Keratinocyte (primary cell): ENCODE measurements at regions not wholly inside any gene's neighbourhood (a gene's known extent, or its start where the extent isn't known, plus 50 kb on each side); places are given as distances from the start of the nearest gene placed in this dataset.

Source experiments
- EZH2 ChIP-seq: IDR thresholded peaks from one replicate; pipeline ENCODE4 v1.6.1; 2012; ENCODE audit warnings: inconsistent platforms, mild to moderate bottlenecking, low read length, moderate library complexity
- TF ChIP-seq, protein P1 (sequence below), 3 experiments: IDR thresholded peaks in 1 of 3; conservative IDR thresholded peaks in 1 of 3; optimal IDR thresholded peaks in 1 of 3; 2 replicates in 2 of 3; 3 replicates in 1 of 3; pipeline versions ENCODE3 to v1.5.1; 2011; ENCODE audit warnings: low read length in 3 of 3, mild to moderate bottlenecking in 3 of 3, moderate library complexity in 2 of 3, control low read depth in 1 of 3, inconsistent platforms in 1 of 3; ENCODE audit not compliant: insufficient read depth in 2 of 3; ENCODE audit errors: extremely low read depth in 1 of 3

DNA sequence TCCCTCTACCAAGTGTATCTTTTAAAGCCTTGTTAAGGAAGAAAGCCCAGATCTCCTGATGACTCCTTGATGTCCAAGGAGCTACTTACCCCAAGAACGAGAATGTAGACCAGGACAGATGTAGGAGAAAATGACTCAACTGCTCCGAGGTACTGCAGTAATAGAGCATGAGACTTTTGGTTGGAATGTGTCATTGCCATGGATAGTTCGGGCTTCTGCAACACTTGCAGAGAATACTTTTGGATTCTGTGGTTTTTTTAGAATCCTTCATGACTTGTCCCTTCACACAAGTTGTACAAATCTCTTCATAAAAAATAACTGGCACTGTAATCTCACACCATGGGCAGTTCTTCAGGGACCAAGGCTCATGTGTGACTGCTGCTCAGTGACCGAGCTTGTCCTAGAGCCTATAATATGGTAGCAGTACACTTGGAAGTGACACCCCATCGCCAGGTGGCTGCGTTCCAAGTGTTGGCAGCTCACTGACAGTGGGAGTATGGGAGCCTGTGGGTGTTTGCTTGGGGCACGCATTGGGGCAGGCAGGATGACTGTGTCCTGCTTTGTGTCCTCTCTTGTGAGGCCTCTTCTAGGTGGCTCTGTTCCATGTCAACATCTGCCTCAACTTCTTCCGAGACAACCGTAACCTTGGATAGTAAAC is 87.9 kb upstream of the WDR1 start:
- TF ChIP-seq, protein P1, sequence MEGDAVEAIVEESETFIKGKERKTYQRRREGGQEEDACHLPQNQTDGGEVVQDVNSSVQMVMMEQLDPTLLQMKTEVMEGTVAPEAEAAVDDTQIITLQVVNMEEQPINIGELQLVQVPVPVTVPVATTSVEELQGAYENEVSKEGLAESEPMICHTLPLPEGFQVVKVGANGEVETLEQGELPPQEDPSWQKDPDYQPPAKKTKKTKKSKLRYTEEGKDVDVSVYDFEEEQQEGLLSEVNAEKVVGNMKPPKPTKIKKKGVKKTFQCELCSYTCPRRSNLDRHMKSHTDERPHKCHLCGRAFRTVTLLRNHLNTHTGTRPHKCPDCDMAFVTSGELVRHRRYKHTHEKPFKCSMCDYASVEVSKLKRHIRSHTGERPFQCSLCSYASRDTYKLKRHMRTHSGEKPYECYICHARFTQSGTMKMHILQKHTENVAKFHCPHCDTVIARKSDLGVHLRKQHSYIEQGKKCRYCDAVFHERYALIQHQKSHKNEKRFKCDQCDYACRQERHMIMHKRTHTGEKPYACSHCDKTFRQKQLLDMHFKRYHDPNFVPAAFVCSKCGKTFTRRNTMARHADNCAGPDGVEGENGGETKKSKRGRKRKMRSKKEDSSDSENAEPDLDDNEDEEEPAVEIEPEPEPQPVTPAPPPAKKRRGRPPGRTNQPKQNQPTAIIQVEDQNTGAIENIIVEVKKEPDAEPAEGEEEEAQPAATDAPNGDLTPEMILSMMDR (optimal IDR thresholded peaks at IDR 0.05 in 1 of 3, IDR thresholded peaks at IDR 0.05 in 1 of 3, conservative IDR thresholded peaks at IDR 0.05 in 1 of 3; ENCODE audit: extremely low read depth in 1 of 3, insufficient read depth in 2 of 3, low read length in 3 of 3), result no peak
- TF ChIP-seq EZH2, result no peak
